GM19023 (cell line): ENCODE measurements at regions not wholly inside any gene's neighbourhood (a gene's known extent, or its start where the extent isn't known, plus 50 kb on each side); places are given as distances from the start of the nearest gene placed in this dataset.

Experiments
- ATAC-seq: cut with Tn5 transposase; IDR thresholded peaks from one replicate; pipeline ENCODE4 v1.9.1; 2021; ENCODE audit warnings: mild to moderate bottlenecking, moderate library complexity; ENCODE audit not compliant: unreplicated experiment

DNA sequence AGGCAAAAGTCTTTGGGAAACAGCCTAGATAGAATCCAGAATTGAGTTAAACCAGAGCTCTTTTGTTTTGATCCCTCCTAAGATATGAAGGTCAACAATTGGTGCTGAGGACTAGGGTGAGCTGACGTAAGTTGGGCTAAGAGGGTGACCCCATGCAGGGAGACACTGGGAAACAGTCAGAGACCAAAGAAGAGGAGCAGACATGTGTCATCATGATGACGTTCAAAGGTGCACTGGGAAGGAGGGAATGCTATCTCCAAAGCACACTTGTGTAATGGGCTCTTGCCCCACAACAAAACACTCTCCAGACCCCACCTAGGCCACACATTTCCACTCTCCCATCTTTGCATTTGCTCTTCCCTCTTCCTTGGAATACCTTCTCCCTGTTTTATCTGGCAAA lies 481.4 kb downstream of the COG6 start:
- ATAC-seq: no peak

DNA sequence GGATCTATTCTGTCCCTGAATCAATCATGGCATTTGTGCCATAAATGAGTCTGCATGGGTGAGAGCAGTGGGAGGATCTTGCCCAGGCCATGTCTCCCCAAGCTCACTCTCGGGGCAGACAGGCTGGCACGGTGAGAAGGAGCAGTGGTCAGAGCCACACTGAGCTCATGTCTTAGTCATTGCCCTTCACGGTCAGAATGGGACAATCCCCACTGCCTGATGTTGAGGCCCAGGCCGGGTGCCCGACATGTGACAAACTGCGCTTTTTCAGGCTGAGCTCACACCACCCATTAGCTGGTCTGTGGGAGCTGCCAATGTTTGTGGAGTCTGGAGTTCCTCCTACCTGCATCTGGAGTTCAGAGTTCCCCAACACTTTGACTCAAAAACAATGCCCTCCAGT lies 481.9 kb downstream of the COG6 start:
- no peak for ATAC-seq

DNA sequence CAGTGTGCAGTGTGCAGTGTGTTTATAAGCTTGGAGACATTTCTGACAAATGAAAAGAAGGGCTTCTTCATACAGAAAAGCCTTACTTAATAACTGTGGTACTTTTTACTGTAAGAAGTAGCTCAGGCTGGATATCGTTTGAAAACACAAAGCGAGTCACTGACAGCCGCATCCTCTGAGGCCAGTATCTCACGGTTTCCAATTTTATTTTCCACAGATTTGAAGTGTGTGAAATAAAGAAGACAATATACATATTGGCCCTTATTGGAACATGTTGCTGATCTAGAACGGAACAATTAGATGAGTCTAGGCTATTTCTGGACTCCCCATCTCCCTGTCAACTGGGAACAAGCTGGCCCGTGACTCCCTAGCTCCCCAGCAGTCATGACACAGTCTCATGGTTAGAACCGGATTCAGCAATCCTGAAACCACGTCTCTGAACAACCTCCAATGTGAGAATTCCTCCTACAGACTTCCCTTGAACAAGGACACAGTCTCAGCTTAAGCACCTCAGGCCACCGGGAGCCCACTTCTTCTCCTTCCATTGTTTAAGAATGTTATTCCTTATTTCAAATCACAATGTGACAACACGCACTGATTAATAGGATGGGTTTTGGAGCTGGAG lies 484.5 kb downstream of the COG6 start:
- no peak for ATAC-seq

DNA sequence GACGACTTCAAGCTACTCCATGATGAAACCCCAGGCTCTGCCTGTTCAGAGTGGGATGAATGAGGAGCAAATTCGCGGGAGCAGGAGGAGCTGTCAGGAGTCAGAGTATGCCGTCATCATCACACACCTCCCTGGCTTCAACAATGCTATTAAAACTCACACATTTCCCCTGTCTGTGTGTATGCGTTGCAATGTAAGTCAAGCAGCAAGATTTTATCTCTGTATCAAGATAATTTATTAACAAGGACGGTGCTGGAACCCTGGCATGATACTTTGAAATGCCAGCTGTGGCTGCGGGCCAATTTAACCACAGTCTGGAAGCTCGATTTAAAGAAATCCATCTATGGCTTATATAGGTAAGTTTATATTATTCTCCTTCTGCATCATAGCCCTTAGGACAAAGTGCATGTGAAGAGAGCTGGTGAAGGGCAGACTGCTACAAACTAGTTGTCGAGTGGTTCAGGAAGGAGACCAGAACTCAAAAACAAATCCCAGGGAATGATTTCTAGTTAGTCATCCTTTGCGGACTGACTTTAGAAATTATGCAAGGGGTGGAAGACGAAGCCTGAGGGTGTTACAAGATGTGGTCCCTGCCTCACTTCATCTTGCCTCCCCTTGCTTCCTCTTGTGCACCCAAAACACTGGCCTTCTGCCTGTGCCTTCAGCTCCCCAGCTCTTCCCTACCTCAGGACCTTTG lies 486.5 kb downstream of the COG6 start:
- ATAC-seq: no peak

DNA sequence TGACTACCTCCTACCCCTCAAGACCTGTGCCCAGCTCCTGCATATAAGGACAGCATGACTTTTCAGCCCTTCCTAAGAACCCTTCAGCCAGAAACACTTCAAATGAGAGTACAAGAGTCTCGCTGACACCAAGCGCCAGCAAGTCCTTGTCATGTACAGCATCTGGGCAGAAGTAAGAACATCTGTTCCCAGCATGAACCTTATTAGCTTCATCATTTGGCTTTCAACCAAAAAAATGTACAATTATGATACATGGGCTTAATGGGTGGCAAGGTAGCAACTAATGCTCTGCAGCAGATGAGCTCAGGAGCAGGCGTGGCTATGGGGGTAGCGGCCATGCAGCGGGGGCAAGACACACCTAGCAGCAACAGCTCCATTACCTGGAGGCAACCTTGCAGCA lies 487.6 kb downstream of the COG6 start:
- ATAC-seq: no peak

DNA sequence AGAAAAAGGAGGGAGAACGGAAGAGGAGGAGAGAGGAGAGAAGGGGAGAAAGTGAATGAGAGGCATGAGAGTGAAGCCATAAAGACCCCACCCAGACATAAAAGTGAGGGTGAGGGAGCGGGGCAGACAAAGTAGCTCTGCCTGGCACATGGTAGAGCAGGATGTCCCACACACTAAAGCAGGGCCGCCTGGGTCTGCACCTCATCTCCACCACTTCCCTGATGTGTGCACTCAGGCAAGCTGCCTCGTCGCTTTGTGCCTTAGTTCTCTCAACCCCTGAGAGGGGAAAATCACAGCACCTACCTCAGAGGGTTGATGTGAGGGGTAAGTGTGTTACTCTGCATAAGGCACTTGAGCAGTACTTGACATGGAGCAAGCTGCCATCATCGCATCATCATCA lies 488.1 kb downstream of the COG6 start:
- ATAC-seq: no peak

DNA sequence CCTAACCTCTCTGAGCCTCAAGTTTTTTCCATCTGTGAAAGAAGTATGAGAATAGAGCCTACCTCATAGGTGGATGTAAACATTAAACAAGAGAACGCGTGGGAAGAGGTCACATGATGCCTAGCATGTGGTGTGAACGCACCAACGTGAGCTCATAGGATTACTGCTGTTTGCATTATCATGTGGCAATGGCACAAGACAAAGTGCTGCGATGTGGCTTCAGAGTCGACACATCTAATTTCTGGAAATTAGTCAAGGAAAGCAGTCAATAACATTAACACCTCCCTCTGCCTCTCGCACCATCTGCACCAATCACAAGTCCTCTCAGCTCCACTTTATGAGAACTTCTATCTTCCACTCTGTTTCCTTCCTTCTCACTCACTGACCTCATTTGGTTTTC lies 489.7 kb downstream of the COG6 start:
- no peak for ATAC-seq

DNA sequence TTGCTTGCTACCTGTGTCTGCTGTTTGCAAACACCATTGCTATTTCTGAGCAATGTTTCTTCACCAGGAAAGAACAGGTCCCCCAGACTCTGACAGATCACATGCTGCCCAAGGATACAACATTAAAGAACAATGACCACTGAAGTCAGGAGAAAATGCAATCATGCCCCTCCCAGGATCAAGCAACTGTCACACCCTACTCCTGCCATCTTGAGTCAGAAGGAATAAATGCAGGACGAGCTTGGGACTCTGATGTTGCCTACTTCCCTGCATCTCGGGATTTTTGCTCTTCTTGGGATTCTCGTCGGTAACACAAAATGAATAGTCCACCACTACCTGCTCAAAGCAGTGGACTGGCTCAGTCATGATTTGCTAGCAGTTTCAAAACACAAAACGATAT lies 490.6 kb downstream of the COG6 start:
- no peak for ATAC-seq

DNA sequence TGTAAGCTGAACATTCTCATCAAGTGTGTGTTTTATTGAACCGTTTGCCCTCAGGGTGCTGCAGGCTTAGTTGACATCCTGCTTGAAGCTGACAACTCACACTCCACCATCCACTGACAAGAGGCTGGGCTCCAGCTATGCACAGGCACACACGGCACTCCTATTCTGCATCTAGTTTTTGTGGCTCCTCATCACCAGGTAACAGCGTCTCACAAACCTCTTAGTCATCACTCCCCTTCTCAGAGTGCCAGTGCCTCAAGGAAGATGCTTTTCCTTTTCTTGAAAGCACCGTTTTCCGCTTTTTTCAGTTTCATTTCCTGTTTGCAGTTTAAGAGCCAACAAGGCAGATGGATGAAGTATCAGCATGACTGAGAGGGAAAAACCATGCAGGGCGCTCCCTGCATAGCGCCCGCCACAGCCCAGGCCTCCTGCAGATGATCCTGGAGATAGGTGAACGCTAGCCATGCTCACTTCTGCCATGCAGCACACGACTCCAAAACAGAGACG lies 491.2 kb downstream of the COG6 start:
- ATAC-seq: no peak

DNA sequence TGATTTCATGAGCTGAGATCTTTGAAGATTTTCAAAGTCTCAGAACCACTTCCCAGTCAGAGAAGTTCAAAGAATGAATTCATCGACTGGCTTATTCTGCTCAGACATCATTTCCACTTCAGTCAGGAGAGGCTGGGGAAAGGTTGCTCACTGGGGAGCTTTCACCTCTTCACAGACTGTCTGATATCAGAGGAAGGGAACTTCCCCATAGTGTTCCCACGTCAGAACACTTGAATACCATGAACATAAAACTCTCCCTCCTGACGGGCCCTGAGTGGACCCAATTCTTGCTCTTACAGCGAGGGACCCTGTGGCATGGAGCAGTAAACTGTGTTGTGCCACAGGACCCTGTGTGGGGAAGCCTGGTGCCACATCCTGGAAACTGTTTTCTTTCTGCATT lies 492.6 kb downstream of the COG6 start:
- ATAC-seq: no peak

DNA sequence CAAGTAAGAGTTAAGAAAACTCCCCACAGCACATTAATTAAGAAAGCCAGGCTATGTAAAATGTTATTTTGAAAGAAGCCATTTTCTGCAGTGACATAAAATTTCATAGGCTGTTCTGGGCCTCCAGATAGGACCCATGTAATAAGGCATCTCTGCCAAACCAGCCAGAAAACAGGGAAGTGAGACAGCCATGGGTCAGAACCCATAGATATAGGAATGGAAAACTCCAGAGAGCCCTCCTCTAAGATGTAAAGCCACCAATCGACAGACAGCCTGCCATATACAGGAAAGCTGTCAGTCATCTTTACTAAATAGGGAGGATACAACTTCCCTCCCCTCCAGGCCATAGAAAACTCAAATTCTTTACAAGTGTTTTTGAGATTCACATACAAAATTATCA lies 493.3 kb downstream of the COG6 start:
- ATAC-seq: no peak

DNA sequence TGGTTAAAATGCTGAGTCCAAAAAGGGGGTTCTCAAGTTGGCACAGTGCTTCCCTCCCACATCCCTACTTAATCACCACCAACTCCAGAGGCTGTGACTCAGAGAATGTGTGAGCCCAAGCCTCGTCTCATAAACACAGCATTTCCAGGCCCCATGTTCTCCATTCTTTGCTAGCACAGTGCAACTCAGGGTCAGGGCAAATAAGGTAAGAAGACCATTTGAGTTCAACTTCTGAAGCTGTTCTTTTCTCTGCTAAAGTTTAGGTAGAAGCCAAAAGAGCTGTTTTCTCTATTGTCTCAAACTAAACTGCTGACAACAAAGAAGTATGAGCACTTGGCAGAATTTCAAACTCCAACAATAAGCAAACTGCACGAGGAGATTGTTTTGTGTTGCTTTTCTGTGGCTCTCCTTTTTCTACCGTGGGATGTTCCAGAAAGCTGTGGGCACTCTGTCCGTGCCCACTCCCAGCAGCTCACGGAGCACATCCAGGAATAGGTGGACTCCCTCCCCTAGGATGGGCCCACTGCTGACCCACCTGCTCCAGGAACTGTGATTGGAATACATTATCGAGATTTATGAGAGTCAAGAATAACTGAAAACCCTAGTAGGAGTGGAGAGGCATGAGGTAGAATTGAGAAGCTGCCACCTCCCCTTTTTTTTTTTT lies 494.3 kb downstream of the COG6 start:
- ATAC-seq: no peak

DNA sequence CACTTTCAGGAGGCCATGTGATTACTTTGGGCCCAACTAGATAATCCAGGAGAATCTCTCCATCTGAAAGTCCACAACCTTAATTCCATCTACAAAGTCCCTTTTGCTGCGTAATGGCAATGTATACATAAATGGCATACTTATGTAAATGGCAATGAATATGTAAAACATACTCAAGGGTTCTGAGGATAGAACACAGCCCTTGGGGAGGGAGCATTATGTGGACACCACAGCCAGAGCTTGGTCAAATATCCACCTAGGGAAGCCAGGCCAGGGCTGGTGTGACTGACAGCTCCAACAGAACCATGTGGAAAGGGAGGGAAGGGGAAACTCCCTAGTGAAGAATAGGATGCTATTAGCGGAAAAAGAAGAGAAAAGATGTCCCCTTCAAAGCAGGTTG lies 496.2 kb downstream of the COG6 start:
- no peak for ATAC-seq

DNA sequence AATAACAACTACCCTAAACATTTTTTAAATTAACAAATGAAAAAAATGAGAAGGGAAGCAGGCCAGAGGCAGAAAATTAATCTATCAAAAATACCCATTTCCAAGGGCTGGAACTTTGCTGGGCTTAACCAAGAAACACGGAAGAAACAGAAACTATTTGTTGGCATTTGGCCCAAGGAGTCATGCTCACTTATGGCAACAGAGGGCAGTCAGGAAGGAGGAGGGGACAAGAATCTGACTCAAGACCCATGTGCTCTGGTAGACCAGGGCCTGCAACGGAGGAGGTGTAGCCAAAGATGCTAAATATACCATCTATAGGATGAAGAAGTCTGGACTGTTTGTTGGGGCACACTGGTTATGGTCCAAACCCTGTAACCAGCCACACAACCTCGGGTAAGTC lies 496.7 kb downstream of the COG6 start:
- ATAC-seq: no peak

DNA sequence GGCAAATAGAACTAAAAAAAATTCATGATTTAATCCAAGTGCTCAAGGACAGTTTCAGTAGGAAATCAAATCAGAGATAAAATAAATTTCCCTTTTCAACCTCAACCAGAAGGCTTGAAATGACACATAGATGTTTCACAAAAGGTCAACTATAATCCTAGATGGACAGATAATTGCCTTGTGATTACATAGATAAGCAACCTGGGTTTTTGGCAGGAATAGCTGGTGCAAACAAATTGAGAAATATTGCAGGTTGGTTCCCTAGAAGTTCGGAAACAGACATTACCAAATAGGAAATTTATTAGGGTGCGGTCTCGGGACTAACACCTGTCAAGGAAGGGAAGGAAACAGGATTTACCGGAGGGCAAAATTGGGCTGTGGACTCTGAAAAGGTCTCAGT lies 497.5 kb downstream of the COG6 start:
- no peak for ATAC-seq

DNA sequence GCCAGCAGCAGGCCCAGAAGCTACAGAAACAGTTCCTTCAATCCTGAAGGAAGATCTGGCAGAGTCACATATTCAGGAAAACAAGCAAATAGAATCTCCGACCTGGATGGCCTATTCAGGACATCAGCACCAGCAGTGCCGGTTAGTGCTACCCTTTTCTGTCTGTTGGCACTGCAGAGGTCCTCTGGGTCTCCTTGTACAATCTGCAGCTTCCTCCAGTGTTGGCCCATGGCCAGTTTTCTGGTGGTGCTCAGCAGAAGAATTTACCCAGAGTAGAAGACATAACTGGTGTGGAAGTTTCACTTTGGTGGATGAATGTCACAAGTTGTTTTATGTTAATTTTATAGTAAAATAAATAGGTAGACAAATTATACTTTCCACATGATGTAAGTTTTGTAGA lies 498.1 kb downstream of the COG6 start:
- no peak for ATAC-seq

DNA sequence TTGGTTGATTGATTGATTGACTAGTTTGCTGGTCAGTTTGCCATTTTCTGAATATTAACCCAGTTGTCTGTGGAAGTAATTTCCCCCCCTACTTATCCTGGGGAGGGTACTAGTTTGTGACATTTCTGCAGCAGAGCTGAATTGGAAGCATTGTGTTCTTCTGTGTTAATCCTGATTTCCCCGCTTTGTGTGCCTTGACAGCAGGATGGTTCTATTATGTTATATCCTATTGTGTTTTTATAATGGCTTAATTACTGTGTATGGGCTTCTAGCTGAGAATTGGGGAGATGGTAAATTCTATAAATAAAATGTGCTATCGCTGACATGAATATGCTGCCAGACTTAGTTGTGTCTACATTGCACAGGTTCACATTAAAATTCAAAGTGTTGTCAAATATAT lies 499.7 kb downstream of the COG6 start:
- no peak for ATAC-seq

DNA sequence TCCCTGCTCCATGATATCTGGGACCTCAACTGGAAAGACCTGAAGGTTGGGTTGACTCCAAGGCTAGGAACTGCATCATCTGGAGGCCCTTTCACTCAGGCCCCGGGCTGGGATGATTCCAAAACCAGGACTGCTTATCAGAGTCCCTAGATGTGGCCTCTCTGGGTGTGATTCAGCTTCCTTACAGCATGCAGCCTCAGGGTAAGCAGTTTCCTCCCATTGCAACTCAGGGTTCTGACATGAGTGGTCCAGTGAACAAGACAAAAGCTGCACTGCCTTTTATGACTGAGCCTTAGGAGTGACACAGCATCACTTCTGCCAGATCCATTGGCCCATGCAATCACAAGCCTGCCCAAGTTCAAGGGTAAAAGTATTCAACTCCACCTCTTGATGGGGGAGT lies 502.8 kb downstream of the COG6 start:
- no peak for ATAC-seq

DNA sequence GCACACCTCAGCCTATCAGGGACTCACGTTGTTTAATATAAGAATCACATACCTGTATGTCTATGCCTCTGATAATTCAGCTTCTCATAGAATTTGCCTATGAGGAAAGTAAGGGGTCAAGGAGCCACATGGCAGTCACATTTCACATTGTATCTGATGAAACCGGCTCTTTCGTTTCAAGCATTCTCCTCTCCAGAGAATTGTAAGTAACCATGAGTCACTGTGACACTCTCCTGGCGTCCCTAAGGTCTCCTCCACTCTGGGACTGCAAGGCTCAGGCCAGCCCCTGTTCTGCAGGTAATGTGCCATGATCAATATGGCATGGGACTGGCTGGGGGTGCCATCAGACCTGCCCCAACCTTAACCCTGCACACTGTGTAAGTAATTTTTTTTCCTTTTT lies 503.3 kb downstream of the COG6 start:
- ATAC-seq: no peak

DNA sequence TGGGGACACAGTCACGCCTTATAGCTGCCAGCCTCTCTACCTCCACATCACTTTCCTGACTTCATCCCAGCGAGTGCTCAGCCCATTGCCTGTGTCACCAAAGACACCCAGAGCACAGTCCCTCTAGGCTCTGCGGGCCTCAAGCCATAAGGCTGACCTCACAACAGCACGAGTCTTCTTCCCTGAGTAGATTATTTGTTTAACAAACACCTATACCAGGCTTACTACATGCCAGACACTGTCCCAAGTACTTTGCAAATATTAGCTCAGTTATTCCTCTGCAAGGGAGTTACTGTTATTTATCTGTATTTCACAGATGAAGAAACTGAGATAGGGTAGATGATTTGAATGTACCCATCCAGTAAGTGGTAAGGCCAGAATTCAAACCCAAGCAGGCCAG lies 504.3 kb downstream of the COG6 start:
- no peak for ATAC-seq

DNA sequence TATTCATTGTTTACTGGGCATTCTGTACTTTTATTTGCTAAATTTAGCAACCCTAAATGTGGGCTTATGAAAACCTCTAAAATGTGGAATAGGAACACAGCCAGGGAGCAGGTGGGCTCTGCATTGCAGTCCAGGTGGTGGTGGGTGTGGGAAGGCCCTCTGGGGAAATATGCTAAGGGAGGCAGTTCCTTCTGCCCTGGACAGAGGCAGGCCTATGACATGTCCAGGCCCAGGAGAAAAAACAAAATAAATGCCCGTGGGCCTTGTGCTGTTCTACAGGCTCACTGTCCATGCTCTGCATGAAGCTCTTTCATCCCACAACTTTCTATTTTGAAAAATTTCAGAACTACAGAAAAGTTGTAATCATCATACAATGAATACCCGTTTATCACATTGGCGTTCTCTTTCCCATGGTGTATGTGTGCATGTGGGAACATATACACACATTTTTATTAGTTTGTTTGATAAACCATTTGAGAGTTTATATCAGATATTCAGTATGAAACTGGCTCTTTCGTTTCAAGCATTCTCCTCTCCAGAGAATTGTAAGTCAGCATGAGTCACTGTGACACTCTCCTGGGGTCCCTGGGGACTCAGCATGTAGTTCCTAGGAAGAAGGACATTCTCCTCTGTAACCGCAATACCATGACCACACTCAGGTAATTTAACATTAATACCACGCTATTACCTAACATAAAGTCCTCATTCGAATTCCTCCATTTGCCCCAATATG lies 505.3 kb downstream of the COG6 start:
- no peak for ATAC-seq

DNA sequence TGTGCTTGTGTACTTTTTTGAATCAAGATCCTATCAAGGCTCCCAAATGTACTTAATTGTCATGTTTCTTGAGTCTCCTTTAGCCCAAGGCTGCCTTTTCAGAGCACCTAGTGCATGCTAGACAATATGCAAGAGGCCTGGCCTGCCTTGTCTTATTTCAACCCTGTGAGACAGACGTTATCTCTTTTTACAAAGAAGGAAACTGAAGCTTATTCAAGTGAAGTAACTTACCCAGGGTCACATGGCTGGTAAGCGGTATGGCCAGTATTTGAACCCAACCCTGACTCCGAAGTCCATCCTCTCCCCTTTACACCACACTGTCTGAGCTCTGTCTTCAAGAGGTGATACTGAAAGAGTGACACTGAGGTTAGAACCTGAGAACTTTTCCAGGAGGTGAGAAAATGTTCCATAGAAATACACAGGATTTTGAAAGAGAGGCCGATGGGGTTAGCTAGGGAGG lies 505.1 kb downstream of the FOXO1 start:
- no peak for ATAC-seq
